GM12878 (cell line): ENCODE measurements at regions not wholly inside any gene's neighbourhood (a gene's known extent, or its start where the extent isn't known, plus 50 kb on each side); places are given as distances from the start of the nearest gene placed in this dataset.
"Not testable (repeated sequence)": the region's sequence is repeated elsewhere in the genome, so short reads cannot be mapped to it uniquely, and the experiment has no call there.

ENCODE experiments used
- ATAC-seq: fragments of 200-7000 bp; cut with Tn5 transposase; 3 replicates; pipeline ENCODE4 v1.9.1; 2020; ENCODE audit warnings: mild to moderate bottlenecking, moderate library complexity
- BruUV-seq: library from RNA; stranded (reverse); fragments of 400-500 nt; replicated peaks from 2 replicates; lab custom pipeline; 2021; lab: Mats Ljungman, UMichigan
- CTCF ChIA-PET: fragments of 300-600 bp; sonication (Branson Sonifier 250); formaldehyde crosslinking; extraction: SDS; loops from one replicate; lab custom pipeline; 2021; ENCODE audit warnings: inconsistent platforms; lab: Yijun Ruan, JAX
- POLR2A ChIA-PET: fragments of 350-600 bp; formaldehyde crosslinking; extraction: SDS; loops from one replicate; lab custom pipeline; 2021; ENCODE audit warnings: inconsistent platforms; lab: Charles Lee
- RAD21 ChIA-PET: fragments of 300-600 bp; sonication (Branson Sonifier 250); formaldehyde crosslinking; loops from one replicate; lab custom pipeline; 2023; ENCODE audit warnings: antibody characterized with exemption; ENCODE audit not compliant: unreplicated experiment; lab: Charles Lee
- SMC1A ChIA-PET: fragments of 300-600 bp; sonication (Branson Sonifier 250); formaldehyde crosslinking; loops from one replicate; lab custom pipeline; 2023; ENCODE audit not compliant: unreplicated experiment, uncharacterized antibody; lab: Charles Lee
- DNase-seq: peaks from one replicate; pipeline ENCODE4 v3.0.0-alpha.2; 2011; ENCODE audit warnings: low read depth, low spot score
- FAIRE-seq: peaks from 3 replicates; lab custom pipeline; 2011; peaks lifted over from hg19 to GRCh38; lab: Jason Lieb, UNC
- H2AFZ ChIP-seq: 2 replicates; pipeline ENCODE4 v1.6.0; 2011; ENCODE audit warnings: low read depth, low read length, control low read depth; ENCODE audit not compliant: control insufficient read depth
- H3K27ac ChIP-seq: 2 replicates; pipeline ENCODE4 v1.5.1; 2011; ENCODE audit warnings: control low read depth; ENCODE audit not compliant: control insufficient read depth, insufficient read depth
- H3K27me3 ChIP-seq, 2 experiments: replicated peaks in 1 of 2; 2 replicates each; pipeline versions ENCODE4 v1.6.0 to v1.6.1; 2011; ENCODE audit warnings: low read length in 1 of 2; ENCODE audit not compliant: control insufficient read depth in 2 of 2, insufficient read depth in 2 of 2
- H3K36me3 ChIP-seq, 2 experiments: 2 replicates each; pipeline ENCODE4 v1.5.1; 2011; ENCODE audit warnings: low read length in 1 of 2; ENCODE audit not compliant: control insufficient read depth in 2 of 2, insufficient read depth in 2 of 2
- H3K4me1 ChIP-seq: 2 replicates; pipeline ENCODE4 v1.6.1; 2011; ENCODE audit warnings: mild to moderate bottlenecking, low read length, moderate library complexity, mixed read lengths; ENCODE audit not compliant: control insufficient read depth, insufficient read depth
- H3K4me2 ChIP-seq: 2 replicates; pipeline ENCODE4 v1.6.0; 2011; ENCODE audit warnings: control low read depth; ENCODE audit not compliant: control insufficient read depth, insufficient read depth
- H3K4me3 ChIP-seq: fragments of 200-600 bp; sonication (generic); 2 replicates; pipeline ENCODE4 v1.5.1; 2016
- H3K79me2 ChIP-seq: 2 replicates; pipeline ENCODE4 v1.6.0; 2011; ENCODE audit warnings: low read length; ENCODE audit not compliant: control insufficient read depth, insufficient read depth
- H3K9ac ChIP-seq: 2 replicates; pipeline ENCODE4 v1.8.0; 2011; ENCODE audit warnings: low read length, control low read depth, mixed read lengths; ENCODE audit not compliant: control insufficient read depth, insufficient read depth
- H3K9me3 ChIP-seq: replicated peaks from 3 replicates; pipeline ENCODE4 v1.5.1; 2011; ENCODE audit warnings: mild to moderate bottlenecking, low read length; ENCODE audit not compliant: control insufficient read depth, insufficient read depth
- H4K20me1 ChIP-seq: 2 replicates; pipeline ENCODE4 v1.6.0; 2011; ENCODE audit not compliant: control insufficient read depth, insufficient read depth
- BMI1 ChIP-seq: fragments of 450-650 bp; IDR thresholded peaks from 2 replicates; pipeline ENCODE4 v1.6.1; 2016; ENCODE audit warnings: mild to moderate bottlenecking, moderate library complexity, borderline replicate concordance
- POLR2A ChIP-seq: IDR thresholded peaks from 2 replicates; pipeline ENCODE4 v1.6.1; 2011; ENCODE audit warnings: low read depth, mild to moderate bottlenecking, low read length
- WGBS: methylation state at CpG from one replicate; pipeline ENCODE4 v1.1.6; 2016; ENCODE audit warnings: low lambda C conversion rate; ENCODE audit not compliant: insufficient replicate concordance, insufficient coverage; ENCODE audit errors: missing lambda C conversion rate; 5-methylcytosine and 5-hydroxymethylcytosine counted together
- in situ Hi-C: fragments of 300-500 bp; cut with MboI; formaldehyde crosslinking; loops from 9 replicates; pipeline ENCODE4 v1.14.3; 2018; ENCODE audit warnings: mixed read lengths
- intact Hi-C: fragments of 100-400 bp; cut with micrococcal nuclease; formaldehyde crosslinking; loops from one replicate; pipeline ENCODE4 v1.14.2; 2022; ENCODE audit not compliant: unreplicated experiment
- TF ChIP-seq, protein P1 (sequence below): IDR thresholded peaks from 2 replicates; pipeline ENCODE4 v1.6.1; 2012; ENCODE audit warnings: improper control_type of control experiment, low read depth, low read length; ENCODE audit not compliant: insufficient replicate concordance

DNA sequence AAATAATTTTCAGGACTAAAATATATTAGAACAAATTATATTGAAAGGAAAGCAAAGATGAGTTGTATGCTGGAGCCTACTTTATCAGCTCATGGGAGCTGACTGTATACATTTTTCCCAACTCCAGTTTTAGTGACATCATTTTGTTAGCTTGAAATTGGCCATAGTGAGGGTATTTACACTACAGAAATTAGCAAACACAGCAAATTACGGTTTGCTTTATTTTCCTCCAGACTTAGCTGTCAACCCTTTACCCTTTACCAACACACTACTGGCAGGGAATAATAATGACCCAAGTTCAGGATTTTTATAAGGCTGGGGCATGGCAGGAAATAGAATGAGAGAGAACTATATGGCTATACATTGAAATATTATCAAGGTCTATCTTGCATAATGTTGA lies 120.3 kb upstream of the PRSS1 start (continued):
- TF ChIP-seq, protein P1, sequence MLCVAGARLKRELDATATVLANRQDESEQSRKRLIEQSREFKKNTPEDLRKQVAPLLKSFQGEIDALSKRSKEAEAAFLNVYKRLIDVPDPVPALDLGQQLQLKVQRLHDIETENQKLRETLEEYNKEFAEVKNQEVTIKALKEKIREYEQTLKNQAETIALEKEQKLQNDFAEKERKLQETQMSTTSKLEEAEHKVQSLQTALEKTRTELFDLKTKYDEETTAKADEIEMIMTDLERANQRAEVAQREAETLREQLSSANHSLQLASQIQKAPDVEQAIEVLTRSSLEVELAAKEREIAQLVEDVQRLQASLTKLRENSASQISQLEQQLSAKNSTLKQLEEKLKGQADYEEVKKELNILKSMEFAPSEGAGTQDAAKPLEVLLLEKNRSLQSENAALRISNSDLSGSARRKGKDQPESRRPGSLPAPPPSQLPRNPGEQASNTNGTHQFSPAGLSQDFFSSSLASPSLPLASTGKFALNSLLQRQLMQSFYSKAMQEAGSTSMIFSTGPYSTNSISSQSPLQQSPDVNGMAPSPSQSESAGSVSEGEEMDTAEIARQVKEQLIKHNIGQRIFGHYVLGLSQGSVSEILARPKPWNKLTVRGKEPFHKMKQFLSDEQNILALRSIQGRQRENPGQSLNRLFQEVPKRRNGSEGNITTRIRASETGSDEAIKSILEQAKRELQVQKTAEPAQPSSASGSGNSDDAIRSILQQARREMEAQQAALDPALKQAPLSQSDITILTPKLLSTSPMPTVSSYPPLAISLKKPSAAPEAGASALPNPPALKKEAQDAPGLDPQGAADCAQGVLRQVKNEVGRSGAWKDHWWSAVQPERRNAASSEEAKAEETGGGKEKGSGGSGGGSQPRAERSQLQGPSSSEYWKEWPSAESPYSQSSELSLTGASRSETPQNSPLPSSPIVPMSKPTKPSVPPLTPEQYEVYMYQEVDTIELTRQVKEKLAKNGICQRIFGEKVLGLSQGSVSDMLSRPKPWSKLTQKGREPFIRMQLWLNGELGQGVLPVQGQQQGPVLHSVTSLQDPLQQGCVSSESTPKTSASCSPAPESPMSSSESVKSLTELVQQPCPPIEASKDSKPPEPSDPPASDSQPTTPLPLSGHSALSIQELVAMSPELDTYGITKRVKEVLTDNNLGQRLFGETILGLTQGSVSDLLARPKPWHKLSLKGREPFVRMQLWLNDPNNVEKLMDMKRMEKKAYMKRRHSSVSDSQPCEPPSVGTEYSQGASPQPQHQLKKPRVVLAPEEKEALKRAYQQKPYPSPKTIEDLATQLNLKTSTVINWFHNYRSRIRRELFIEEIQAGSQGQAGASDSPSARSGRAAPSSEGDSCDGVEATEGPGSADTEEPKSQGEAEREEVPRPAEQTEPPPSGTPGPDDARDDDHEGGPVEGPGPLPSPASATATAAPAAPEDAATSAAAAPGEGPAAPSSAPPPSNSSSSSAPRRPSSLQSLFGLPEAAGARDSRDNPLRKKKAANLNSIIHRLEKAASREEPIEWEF, result no peak
- TF ChIP-seq BMI1 (no peak), POLR2A (no peak)

DNA sequence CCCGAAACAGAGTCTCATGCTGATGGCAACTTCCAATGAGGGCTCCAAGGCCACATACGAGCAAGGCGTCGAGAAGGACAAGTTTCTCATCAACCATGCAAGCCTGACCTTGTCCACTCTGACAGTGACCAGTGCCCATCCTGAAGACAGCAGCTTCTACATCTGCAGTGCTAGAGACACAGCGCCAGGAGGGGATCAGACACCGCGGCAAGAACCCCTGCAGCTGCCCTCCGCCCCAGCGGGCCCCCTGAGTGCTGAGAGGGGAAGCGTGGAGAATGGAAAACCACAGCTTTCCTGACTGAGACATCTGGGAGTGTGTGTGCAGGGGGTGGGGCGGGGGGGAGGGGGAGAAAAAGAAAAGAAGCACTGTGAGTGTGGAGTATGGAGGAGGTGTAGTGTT lies 122.0 kb upstream of the PRSS1 start:
- H3K36me3 ChIP-seq, DNase-seq, H3K4me2 ChIP-seq, H3K27ac ChIP-seq, H3K4me1 ChIP-seq, intact Hi-C loops, H2AFZ ChIP-seq, H3K4me3 ChIP-seq, H3K9me3 ChIP-seq, POLR2A ChIA-PET, FAIRE-seq, H3K79me2 ChIP-seq, H4K20me1 ChIP-seq, H3K27me3 ChIP-seq, BruUV-seq, ATAC-seq, H3K9ac ChIP-seq: not testable (repeated sequence)
- SMC1A ChIA-PET, result interaction anchor here (1.3 to 2.6 kb wide), 2 partner anchors 73 to 156 kb away, joined by 4 to 10 read pairs; no protein-coding TSS in a partner anchor
- in situ Hi-C loops, result loop anchor here (5.0 kb wide), 1 partner anchor 375 kb away; no protein-coding TSS in a partner anchor
- WGBS, result 35% methylated on average over 9 of the region's 11 CpGs
- RAD21 ChIA-PET, result interaction anchor here (0.7 to 2.7 kb wide), 3 partner anchors 156 to 245 kb away, joined by 3 to 26 read pairs (median 3); no protein-coding TSS in a partner anchor
- CTCF ChIA-PET, result interaction anchor here (0.8 to 12.1 kb wide), 7 partner anchors 10 to 376 kb away, joined by 3 to 217 read pairs (median 12); no protein-coding TSS in a partner anchor
